HepG2 (cell line): ENCODE measurements at regions not wholly inside any gene's neighbourhood (a gene's known extent, or its start where the extent isn't known, plus 50 kb on each side); places are given as distances from the start of the nearest gene placed in this dataset.

Experiments
- ATAC-seq: fragments of 200-7000 bp; cut with Tn5 transposase; 3 replicates; pipeline ENCODE4 v1.9.1; 2020; ENCODE audit warnings: mild to moderate bottlenecking, moderate library complexity
- BruUV-seq: library from RNA; stranded (reverse); fragments of 400-500 nt; replicated peaks from 2 replicates; lab custom pipeline; 2021; lab: Mats Ljungman, UMichigan
- CTCF ChIA-PET: fragments of 300-600 bp; formaldehyde crosslinking; extraction: SDS; loops from one replicate; lab custom pipeline; 2021; ENCODE audit warnings: low total read pairs, inconsistent platforms, low intra/inter-chr PET ratio; lab: Yijun Ruan, JAX
- POLR2A ChIA-PET: fragments of 350-600 bp; sonication (Branson Sonifier 250); formaldehyde crosslinking; loops from one replicate; lab custom pipeline; 2020; ENCODE audit warnings: antibody characterized with exemption, inconsistent platforms; lab: Yijun Ruan, JAX
- DNase-seq: peaks from one replicate; pipeline ENCODE4 v3.0.0-alpha.2; 2015; ENCODE audit warnings: low spot score
- FAIRE-seq: peaks from 3 replicates; lab custom pipeline; 2011; peaks lifted over from hg19 to GRCh38; lab: Jason Lieb, UNC
- H2AFZ ChIP-seq: one replicate; pipeline ENCODE4 v1.6.1; 2011; ENCODE audit warnings: low read length, inconsistent platforms
- H3K27ac ChIP-seq: fragments of 300-600 bp; 3 replicates; pipeline ENCODE4 v1.8.0; 2011; ENCODE audit warnings: mixed run types, mild to moderate bottlenecking, mixed read lengths, low read length, inconsistent platforms; ENCODE audit not compliant: insufficient read depth; ENCODE audit errors: extremely low read length
- H3K27me3 ChIP-seq, 2 experiments: fragments of 200-600 bp in 1 of 2; 2 replicates in 1 of 2; 3 replicates in 1 of 2; pipeline versions ENCODE4 v1.6.0 to v1.8.0; 2011; ENCODE audit warnings: low read length in 2 of 2, mild to moderate bottlenecking in 2 of 2, moderate library complexity in 2 of 2, inconsistent platforms in 1 of 2; ENCODE audit not compliant: insufficient read depth in 2 of 2, control insufficient read depth in 1 of 2
- H3K36me3 ChIP-seq, 2 experiments: fragments of 200-600 bp in 1 of 2; replicated peaks in 1 of 2; 2 replicates in 1 of 2; 3 replicates in 1 of 2; pipeline versions ENCODE4 v1.5.1 to v1.8.0; 2011; ENCODE audit warnings: low read length in 2 of 2, inconsistent platforms in 1 of 2; ENCODE audit not compliant: insufficient read depth in 2 of 2, control insufficient read depth in 1 of 2
- H3K4me1 ChIP-seq: 2 replicates; pipeline ENCODE4 v1.5.1; 2012; ENCODE audit warnings: low read length, inconsistent platforms; ENCODE audit not compliant: insufficient read depth
- H3K4me2 ChIP-seq: 2 replicates; pipeline ENCODE4 v1.6.0; 2011; ENCODE audit warnings: low read depth, low read length, inconsistent platforms
- H3K4me3 ChIP-seq, 3 experiments: fragments of 200-600 bp in 1 of 3; sonication (generic), shearing (Covaris generic) in 1 of 3; replicated peaks in 1 of 3; 2 replicates each; pipeline ENCODE4 v1.5.1; 2011 to 2016; ENCODE audit warnings: low read length in 3 of 3, inconsistent platforms in 2 of 3, low read depth in 2 of 3, mild to moderate bottlenecking in 2 of 3, control low read depth in 1 of 3, mixed read lengths in 1 of 3; ENCODE audit not compliant: insufficient read depth in 1 of 3
- H3K79me2 ChIP-seq: one replicate; pipeline ENCODE4 v1.6.1; 2011; ENCODE audit warnings: low read length, inconsistent platforms; ENCODE audit not compliant: insufficient read depth
- H3K9ac ChIP-seq: 2 replicates; pipeline ENCODE4 v1.6.0; 2011; ENCODE audit warnings: mild to moderate bottlenecking, low read depth, low read length, inconsistent platforms; ENCODE audit not compliant: insufficient read depth
- H3K9me3 ChIP-seq: 2 replicates; pipeline ENCODE4 v1.5.1; 2012; ENCODE audit warnings: mild to moderate bottlenecking, low read length
- H4K20me1 ChIP-seq: 2 replicates; pipeline ENCODE4 v1.6.0; 2011; ENCODE audit warnings: inconsistent platforms, mild to moderate bottlenecking, low read length, moderate library complexity; ENCODE audit not compliant: insufficient read depth
- ARNT2 ChIP-seq: sonication (generic); formaldehyde crosslinking; IDR thresholded peaks from 2 replicates; pipeline ENCODE4 v1.8.0; 2022; ENCODE audit warnings: mild to moderate bottlenecking, low read depth, missing genetic modification reagents, moderate library complexity
- EED ChIP-seq: sonication (generic); formaldehyde crosslinking; IDR thresholded peaks from 2 replicates; pipeline ENCODE4 v1.5.0; 2020; ENCODE audit warnings: mild to moderate bottlenecking, missing genetic modification reagents
- HIC2 ChIP-seq: sonication (generic); formaldehyde crosslinking; IDR thresholded peaks from 2 replicates; pipeline ENCODE4 v1.9.0; 2022; ENCODE audit warnings: low read depth, missing genetic modification reagents
- PITX1 ChIP-seq: sonication (generic); formaldehyde crosslinking; IDR thresholded peaks from 2 replicates; pipeline ENCODE4 v1.5.1; 2020; ENCODE audit warnings: mild to moderate bottlenecking, missing genetic modification reagents
- RARG ChIP-seq: sonication (generic); formaldehyde crosslinking; IDR thresholded peaks from 2 replicates; pipeline ENCODE4 v1.4.0; 2020; ENCODE audit warnings: low read depth, mild to moderate bottlenecking, missing genetic modification reagents
- SNAPC5 ChIP-seq: sonication (generic); formaldehyde crosslinking; IDR thresholded peaks from 2 replicates; pipeline ENCODE4 v1.8.1; 2023; ENCODE audit warnings: mild to moderate bottlenecking, missing genetic modification reagents, borderline replicate concordance
- ZNF207 ChIP-seq: fragments of 450-650 bp; IDR thresholded peaks from 2 replicates; pipeline ENCODE4 v1.6.1; 2016; ENCODE audit warnings: antibody characterized with exemption, borderline replicate concordance
- ZNF407 ChIP-seq: sonication (generic); formaldehyde crosslinking; IDR thresholded peaks from one replicate; pipeline ENCODE4 v1.5.1; 2020; ENCODE audit warnings: mild to moderate bottlenecking, missing genetic modification reagents; ENCODE audit errors: not compliant biosample characterization
- ZNF746 ChIP-seq: sonication (generic); formaldehyde crosslinking; IDR thresholded peaks from 2 replicates; pipeline ENCODE4 v1.8.0; 2022; ENCODE audit warnings: mild to moderate bottlenecking, missing genetic modification reagents
- WGBS: methylation state at CpG from one replicate; pipeline ENCODE4 v1.1.6; 2017; ENCODE audit warnings: low lambda C conversion rate; 5-methylcytosine and 5-hydroxymethylcytosine counted together
- in situ Hi-C: cut with HindIII; loops from 2 replicates; pipeline ENCODE4 v1.10.0; 2017; ENCODE audit warnings: low pct_unique_long_range_greater_than_20kb; ENCODE audit not compliant: extremely low pct_ligation_motif_present
- intact Hi-C: fragments of 100-400 bp; cut with micrococcal nuclease; formaldehyde crosslinking; loops from one replicate; pipeline ENCODE4 v1.10.0; 2022; ENCODE audit not compliant: unreplicated experiment
- TF ChIP-seq, protein P1 (sequence below): sonication (generic); formaldehyde crosslinking; IDR thresholded peaks from 2 replicates; pipeline ENCODE4 v1.5.0; 2020; ENCODE audit warnings: missing genetic modification reagents
- TF ChIP-seq, protein P2 (sequence below): sonication (generic); formaldehyde crosslinking; IDR thresholded peaks from 2 replicates; pipeline ENCODE4 v1.8.0; 2022; ENCODE audit warnings: missing genetic modification reagents, low read depth, mild to moderate bottlenecking, borderline replicate concordance

DNA sequence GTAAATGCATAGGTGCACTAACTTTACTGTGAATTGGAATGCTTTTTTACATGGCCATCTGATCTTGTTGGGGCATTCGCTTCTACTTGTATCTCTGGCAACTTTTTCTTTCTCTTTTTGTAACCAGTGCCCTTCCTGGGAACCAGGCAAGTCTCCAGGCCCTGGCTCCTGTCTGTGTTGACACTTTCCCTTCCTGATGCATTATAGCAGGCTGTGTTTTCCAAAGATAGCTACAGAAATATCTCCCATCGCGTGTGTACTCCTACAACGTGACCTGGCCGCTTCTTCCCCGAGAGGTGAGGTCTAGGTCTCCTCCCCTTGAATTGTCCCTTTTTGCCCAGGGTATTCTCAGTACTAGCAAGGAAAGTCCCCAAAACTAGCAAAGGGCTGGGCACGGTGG, 81.1 kb upstream of the SPIN1 start:
- no TSS peak for BruUV-seq
- POLR2A ChIA-PET, result no interaction called here
- CTCF ChIA-PET, result no interaction called here
- no peak for DNase-seq
- Histone ChIP-seq H3K4me1 (no peaks in the 10 kb centered on the region), H3K27ac (no peak overlapping the region), H3K9ac (no peak overlapping the region), H3K79me2 (no peaks in the 10 kb centered on the region), H3K9me3 (no peaks in the 10 kb centered on the region), H4K20me1 (no peaks in the 10 kb centered on the region), H3K4me2 (no peak overlapping the region), H3K27me3 (peaks cover 0 to 19% of the 10 kb centered on the region in 2 experiments; a peak in 1 of 5 replicates), H2AFZ (no peak overlapping the region), H3K36me3 (no peaks in the 10 kb centered on the region), H3K4me3 (no peak overlapping the region)
- FAIRE-seq, result no peak
- in situ Hi-C loops, result no loop called here
- ATAC-seq, result no peak
- intact Hi-C loops, result no loop called here
- WGBS, result 47% methylated on average over 7 of the region's 7 CpGs
- TF ChIP-seq ARNT2 (CRISPR knock-in tag) (no peak), HIC2 (CRISPR knock-in tag) (no peak), RARG (CRISPR knock-in tag) (no peak), ZNF207 (no peak), ZNF407 (CRISPR knock-in tag) (no peak), EED (CRISPR knock-in tag) (no peak), ZNF746 (no peak), PITX1 (no peak), SNAPC5 (CRISPR knock-in tag) (no peak)
- TF ChIP-seq, protein P1, sequence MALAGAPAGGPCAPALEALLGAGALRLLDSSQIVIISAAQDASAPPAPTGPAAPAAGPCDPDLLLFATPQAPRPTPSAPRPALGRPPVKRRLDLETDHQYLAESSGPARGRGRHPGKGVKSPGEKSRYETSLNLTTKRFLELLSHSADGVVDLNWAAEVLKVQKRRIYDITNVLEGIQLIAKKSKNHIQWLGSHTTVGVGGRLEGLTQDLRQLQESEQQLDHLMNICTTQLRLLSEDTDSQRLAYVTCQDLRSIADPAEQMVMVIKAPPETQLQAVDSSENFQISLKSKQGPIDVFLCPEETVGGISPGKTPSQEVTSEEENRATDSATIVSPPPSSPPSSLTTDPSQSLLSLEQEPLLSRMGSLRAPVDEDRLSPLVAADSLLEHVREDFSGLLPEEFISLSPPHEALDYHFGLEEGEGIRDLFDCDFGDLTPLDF, result no peak
- TF ChIP-seq, protein P2, sequence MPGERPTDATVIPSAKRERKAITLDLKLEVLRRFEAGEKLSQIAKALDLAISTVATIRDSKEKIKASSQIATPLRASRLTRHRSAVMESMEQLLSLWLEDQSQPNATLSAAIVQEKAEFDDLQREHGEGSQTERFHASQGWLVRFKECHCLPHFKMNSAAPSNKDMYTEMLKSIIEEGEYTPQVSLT (CRISPR knock-in tag), result no peak
- TF ChIP-seq, all 625 proteins: peak for 0
